Prostate gland (tissue), 2 donors: ENCODE measurements at regions not wholly inside any gene's neighbourhood (a gene's known extent, or its start where the extent isn't known, plus 50 kb on each side); places are given as distances from the start of the nearest gene placed in this dataset.

ENCODE experiments used
- DNase-seq: peaks from one replicate; pipeline ENCODE4 v3.0.0-alpha.2; 2019; ENCODE audit warnings: low spot score
- H3K27ac ChIP-seq, 2 donors: fragments of 200-600 bp; sonication (generic); 2 replicates each; pipeline ENCODE4 v1.5.1; 2017 to 2019
- H3K27me3 ChIP-seq: fragments of 200-600 bp; sonication (generic); replicated peaks from 2 replicates; pipeline ENCODE4 v1.5.1; 2019; ENCODE audit not compliant: insufficient read depth
- H3K36me3 ChIP-seq, 2 donors: fragments of 200-600 bp; sonication (generic); 1 replicate in 1 of 2; 2 replicates in 1 of 2; pipeline versions ENCODE4 v1.5.1 to v1.8.1; 2017 to 2019
- H3K4me1 ChIP-seq: fragments of 200-600 bp; sonication (generic); replicated peaks from 2 replicates; pipeline ENCODE4 v1.5.1; 2019
- H3K4me3 ChIP-seq, 2 donors: fragments of 200-600 bp; sonication (generic); 2 replicates each; pipeline ENCODE4 v1.5.1; 2017 to 2019
- H3K9me3 ChIP-seq: fragments of 200-600 bp; sonication (generic); 2 replicates; pipeline ENCODE4 v1.5.1; 2017
- POLR2A ChIP-seq: fragments of 450-650 bp; IDR thresholded peaks from one replicate; pipeline ENCODE4 v1.6.1; 2016; ENCODE audit warnings: antibody characterized with exemption, mild to moderate bottlenecking
- POLR2AphosphoS5 ChIP-seq: sonication (generic); formaldehyde crosslinking; IDR thresholded peaks from one replicate; pipeline ENCODE4 v1.6.1; 2017; ENCODE audit warnings: antibody characterized with exemption
- WGBS: methylation state at CpG from one replicate; pipeline ENCODE4 v1.1.5; 2018; 5-methylcytosine and 5-hydroxymethylcytosine counted together
- intact Hi-C: fragments of 100-400 bp; cut with DNase I; formaldehyde crosslinking; loops from one replicate; pipeline ENCODE4 v1.14.2; 2022
- TF ChIP-seq, protein P1 (sequence below), 4 experiments: fragments of 200-600 bp in 2 of 4; fragments of 450-650 bp in 2 of 4; sonication (generic) in 2 of 4; IDR thresholded peaks; 1 replicate in 3 of 4; 2 replicates in 1 of 4; pipeline ENCODE4 v1.5.1; 2016 to 2019; ENCODE audit warnings: antibody characterized with exemption in 4 of 4, mild to moderate bottlenecking in 2 of 4, moderate library complexity in 2 of 4

DNA sequence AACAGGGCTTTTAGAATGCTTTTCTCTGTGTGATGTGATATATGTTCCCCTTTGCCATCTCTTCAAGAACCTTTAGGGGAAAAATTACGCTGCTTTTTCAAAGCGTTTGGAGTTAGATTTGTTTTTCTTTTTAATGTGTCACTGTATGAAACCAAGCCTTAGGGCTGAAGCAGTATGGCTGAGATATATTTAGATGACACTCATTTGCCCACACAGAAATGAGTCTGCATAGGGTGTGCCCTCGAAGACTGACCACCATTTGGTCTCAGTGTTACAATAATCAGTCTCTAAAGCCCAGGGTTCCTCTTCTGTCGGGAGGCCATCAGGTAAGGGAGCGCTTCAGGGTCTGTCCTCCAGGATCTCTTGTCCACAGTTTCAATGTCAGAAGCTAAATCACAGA is 213.0 kb upstream of the NCAM1 start:
- H3K27me3 ChIP-seq: no peaks in the 10 kb centered on the region
- no peaks in the 10 kb centered on the region for H3K36me3 ChIP-seq
- DNase-seq: no peak
- no peaks in the 10 kb centered on the region for H3K4me1 ChIP-seq
- no peaks in the 10 kb centered on the region for H3K9me3 ChIP-seq
- H3K4me3 ChIP-seq: no peak overlapping the region
- intact Hi-C loops: no loop called here
- H3K27ac ChIP-seq: no peak overlapping the region
- TF ChIP-seq, protein P1, sequence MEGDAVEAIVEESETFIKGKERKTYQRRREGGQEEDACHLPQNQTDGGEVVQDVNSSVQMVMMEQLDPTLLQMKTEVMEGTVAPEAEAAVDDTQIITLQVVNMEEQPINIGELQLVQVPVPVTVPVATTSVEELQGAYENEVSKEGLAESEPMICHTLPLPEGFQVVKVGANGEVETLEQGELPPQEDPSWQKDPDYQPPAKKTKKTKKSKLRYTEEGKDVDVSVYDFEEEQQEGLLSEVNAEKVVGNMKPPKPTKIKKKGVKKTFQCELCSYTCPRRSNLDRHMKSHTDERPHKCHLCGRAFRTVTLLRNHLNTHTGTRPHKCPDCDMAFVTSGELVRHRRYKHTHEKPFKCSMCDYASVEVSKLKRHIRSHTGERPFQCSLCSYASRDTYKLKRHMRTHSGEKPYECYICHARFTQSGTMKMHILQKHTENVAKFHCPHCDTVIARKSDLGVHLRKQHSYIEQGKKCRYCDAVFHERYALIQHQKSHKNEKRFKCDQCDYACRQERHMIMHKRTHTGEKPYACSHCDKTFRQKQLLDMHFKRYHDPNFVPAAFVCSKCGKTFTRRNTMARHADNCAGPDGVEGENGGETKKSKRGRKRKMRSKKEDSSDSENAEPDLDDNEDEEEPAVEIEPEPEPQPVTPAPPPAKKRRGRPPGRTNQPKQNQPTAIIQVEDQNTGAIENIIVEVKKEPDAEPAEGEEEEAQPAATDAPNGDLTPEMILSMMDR (IDR thresholded peaks at IDR 0.05): no peak
- TF ChIP-seq POLR2AphosphoS5 (no peak), POLR2A (no peak)
- 65% methylated on average over 5 of the region's 5 CpGs for WGBS

DNA sequence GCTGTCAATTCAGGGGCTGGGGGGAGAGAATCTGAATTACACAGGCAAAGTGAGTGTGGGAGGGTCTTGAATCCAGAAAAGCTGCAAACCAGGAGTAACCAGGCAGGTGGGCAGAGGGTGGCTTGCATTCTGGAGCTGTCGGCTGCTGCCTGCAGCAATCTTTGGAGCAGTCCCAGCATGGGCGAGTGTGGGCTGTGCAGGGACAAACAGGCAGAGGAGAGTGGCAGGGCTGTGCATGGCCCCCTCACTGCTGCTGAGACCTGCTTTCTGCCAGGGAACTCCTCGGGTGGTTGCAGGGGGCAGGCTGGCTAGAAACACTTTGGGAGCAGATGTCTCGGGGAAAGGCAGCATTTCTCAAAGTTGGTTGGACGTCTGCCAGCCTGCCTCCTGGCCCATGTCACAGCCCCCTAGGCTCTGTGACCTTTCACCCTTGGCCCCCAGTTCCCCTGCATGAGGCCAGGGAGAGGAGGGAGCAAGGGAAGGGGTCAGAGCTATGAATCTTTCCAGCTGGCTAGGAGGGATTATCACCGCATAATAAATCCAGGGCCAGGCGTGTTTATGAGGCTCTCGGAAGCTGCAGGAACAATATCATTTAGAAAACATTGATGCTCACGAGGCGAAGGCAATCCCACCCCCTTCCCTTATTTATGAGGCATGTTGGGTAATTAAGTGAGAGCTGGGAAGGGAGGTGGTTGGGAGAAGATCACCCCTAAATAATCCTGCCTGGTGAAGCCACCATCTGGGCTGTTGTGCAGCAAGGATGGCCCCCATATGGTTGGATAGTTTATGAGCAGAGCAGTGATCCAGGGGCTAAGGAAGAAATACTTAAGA is 212.3 kb upstream of the NCAM1 start:
- Histone ChIP-seq H3K4me3 (no peak overlapping the region), H3K4me1 (no peaks in the 10 kb centered on the region), H3K9me3 (no peaks in the 10 kb centered on the region), H3K36me3 (no peaks in the 10 kb centered on the region), H3K27ac (no peak overlapping the region), H3K27me3 (no peaks in the 10 kb centered on the region)
- TF ChIP-seq POLR2AphosphoS5 (no peak), POLR2A (no peak)
- TF ChIP-seq, protein P1 (IDR thresholded peaks at IDR 0.05): no peak
- 25% methylated on average over 10 of the region's 10 CpGs for WGBS
- DNase-seq: no peak
- intact Hi-C loops: no loop called here

DNA sequence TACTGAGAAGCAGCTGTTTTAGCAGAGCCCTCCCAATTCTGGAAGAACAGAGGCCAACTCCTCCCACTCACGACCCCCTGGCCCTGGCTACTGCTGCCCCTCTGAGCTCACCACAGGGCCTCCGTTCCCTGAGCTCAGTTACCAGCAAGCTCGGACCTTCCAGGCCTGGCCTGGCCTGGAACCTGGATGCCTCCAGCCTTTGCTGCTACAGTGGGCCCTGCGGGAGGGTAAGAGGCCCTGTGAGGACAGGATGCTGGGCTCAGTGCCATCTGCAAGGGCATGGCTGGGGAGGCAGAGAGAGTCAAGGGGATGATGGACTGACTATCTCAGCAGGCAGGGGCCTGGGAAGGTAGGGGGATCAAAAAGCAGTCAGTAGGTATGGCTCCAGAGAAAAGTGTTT is 209.9 kb upstream of the NCAM1 start:
- Histone ChIP-seq H3K27ac (no peak overlapping the region), H3K9me3 (no peaks in the 10 kb centered on the region), H3K4me1 (no peaks in the 10 kb centered on the region), H3K4me3 (no peak overlapping the region), H3K36me3 (no peaks in the 10 kb centered on the region), H3K27me3 (no peaks in the 10 kb centered on the region)
- 92% methylated on average over 4 of the region's 4 CpGs for WGBS
- no peak for DNase-seq
- no peak for TF ChIP-seq POLR2A
- TF ChIP-seq, protein P1 (IDR thresholded peaks at IDR 0.05): no peak
- TF ChIP-seq POLR2AphosphoS5: no peak
- intact Hi-C loops: no loop called here

DNA sequence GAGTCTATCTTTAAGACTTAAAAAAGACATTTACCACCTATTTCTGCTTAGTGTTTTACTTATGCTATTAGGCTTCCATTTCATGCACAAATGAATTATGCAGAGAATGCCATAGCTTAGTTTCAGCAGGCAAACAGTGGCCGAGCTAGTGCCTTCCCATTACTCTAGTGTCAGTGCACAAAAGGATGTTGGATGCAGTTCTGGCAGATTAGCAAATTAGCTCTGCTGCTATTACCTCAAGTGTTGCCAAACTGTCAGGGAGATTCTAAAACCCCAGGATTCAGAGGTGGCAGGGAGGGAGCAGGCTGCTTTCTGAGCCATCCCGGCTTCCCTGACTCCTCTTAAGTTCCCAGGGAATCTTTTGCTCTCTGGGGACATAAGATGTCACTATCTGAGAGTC is 209.4 kb upstream of the NCAM1 start:
- TF ChIP-seq, protein P1 (IDR thresholded peaks at IDR 0.05): no peak
- TF ChIP-seq POLR2AphosphoS5: no peak
- no peak for TF ChIP-seq POLR2A

DNA sequence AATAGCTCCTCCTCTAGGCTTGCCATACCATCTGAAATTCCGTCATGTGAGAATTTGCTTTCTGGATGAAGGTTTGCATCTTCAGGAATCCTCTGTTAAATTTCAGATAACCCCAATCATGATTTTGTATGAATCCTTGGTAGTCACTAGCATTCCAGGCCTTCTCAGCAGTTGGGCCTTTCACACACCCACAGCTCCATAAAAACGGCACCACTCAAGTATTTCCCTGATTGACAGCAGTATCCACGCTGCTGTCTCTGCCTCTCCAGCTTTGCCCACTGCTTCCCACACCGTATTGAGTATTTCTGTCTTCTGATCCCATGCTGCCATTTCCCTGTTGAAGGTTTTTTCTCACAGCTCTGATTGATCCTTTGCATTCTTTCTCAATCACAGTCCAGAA is 208.7 kb upstream of the NCAM1 start:
- Histone ChIP-seq H3K9me3 (no peaks in the 10 kb centered on the region), H3K27me3 (no peaks in the 10 kb centered on the region), H3K4me3 (no peak overlapping the region), H3K36me3 (no peaks in the 10 kb centered on the region), H3K4me1 (no peaks in the 10 kb centered on the region), H3K27ac (no peak overlapping the region)
- 61% methylated on average over 4 of the region's 4 CpGs for WGBS
- DNase-seq: no peak
- intact Hi-C loops: no loop called here
- TF ChIP-seq POLR2AphosphoS5 (no peak), POLR2A (no peak)
- TF ChIP-seq, protein P1 (IDR thresholded peaks at IDR 0.05): no peak

More for the DNA sequence above, 209.4 kb upstream of the NCAM1 start:
- Histone ChIP-seq H3K27me3 (no peaks in the 10 kb centered on the region), H3K36me3 (no peaks in the 10 kb centered on the region), H3K4me3 (no peak overlapping the region), H3K27ac (no peak overlapping the region), H3K9me3 (no peaks in the 10 kb centered on the region), H3K4me1 (no peaks in the 10 kb centered on the region)
- DNase-seq: no peak
- intact Hi-C loops: no loop called here
- 73% methylated on average over 2 of the region's 2 CpGs for WGBS
